GM10248 (cell line): ENCODE measurements at regions not wholly inside any gene's neighbourhood (a gene's known extent, or its start where the extent isn't known, plus 50 kb on each side); places are given as distances from the start of the nearest gene placed in this dataset.

Source experiments
- CTCF ChIA-PET: fragments of 300-600 bp; sonication (Branson Sonifier 250); formaldehyde crosslinking; extraction: SDS; loops from one replicate; lab custom pipeline; 2021; ENCODE audit warnings: antibody characterized with exemption; lab: Yijun Ruan, JAX
- POLR2A ChIA-PET: fragments of 350-650 bp; sonication (Branson Sonifier 250); formaldehyde crosslinking; extraction: SDS; loops from one replicate; lab custom pipeline; 2020; ENCODE audit warnings: antibody characterized with exemption; lab: Yijun Ruan, JAX
- DNase-seq: peaks from one replicate; pipeline ENCODE4 v3.0.0; 2012; ENCODE audit errors: extremely low spot score
- TF ChIP-seq, protein P1 (sequence below): IDR thresholded peaks from 2 replicates; pipeline ENCODE4 v1.5.1; 2012; ENCODE audit warnings: mild to moderate bottlenecking, low read depth; ENCODE audit errors: extremely low read depth, missing control alignments, control extremely low read depth

DNA sequence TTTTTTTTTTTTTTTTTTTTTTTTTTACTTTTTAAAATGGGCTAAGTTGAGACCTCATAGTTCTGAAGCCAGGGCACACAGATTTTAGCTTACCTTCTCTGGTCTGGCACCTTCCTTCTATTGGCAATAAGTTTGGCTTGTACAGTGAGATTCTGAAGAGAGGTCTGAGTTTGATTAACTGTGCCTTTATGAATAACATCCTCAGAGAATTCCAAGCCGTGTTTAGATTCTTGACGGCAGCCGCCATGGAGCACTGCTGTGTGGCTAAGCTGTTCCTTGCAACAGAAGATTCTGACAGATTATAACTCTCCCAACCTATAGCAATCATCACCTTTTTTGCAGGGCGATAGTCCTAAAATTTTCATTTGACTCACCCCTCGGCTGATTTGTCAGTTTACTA, 354.9 kb upstream of the FAR2 start:
- no peak for DNase-seq
- TF ChIP-seq, protein P1, sequence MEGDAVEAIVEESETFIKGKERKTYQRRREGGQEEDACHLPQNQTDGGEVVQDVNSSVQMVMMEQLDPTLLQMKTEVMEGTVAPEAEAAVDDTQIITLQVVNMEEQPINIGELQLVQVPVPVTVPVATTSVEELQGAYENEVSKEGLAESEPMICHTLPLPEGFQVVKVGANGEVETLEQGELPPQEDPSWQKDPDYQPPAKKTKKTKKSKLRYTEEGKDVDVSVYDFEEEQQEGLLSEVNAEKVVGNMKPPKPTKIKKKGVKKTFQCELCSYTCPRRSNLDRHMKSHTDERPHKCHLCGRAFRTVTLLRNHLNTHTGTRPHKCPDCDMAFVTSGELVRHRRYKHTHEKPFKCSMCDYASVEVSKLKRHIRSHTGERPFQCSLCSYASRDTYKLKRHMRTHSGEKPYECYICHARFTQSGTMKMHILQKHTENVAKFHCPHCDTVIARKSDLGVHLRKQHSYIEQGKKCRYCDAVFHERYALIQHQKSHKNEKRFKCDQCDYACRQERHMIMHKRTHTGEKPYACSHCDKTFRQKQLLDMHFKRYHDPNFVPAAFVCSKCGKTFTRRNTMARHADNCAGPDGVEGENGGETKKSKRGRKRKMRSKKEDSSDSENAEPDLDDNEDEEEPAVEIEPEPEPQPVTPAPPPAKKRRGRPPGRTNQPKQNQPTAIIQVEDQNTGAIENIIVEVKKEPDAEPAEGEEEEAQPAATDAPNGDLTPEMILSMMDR = no peak
- ChIA-PET CTCF (no interaction called here), POLR2A (no interaction called here)

DNA sequence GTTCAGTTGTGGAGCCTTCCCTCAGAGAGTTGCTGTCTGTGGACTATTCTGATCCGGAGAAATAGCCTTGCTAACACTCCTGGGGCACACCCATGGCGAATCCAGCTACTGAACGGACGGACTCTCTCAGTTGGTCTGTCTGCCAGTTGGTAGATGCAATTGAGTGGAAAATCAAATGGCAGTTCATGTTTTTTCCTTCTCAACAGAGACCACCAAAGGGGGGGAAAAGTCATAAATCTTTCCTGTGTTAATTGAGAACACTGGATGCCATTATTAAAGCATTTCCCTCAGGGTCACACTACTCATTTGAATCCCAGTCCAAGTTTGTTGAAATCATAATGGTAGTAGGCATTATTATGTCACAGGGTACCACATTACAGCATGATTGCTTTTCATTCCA, 354.3 kb upstream of the FAR2 start:
- TF ChIP-seq, protein P1 = no peak
- POLR2A ChIA-PET = no interaction called here
- no peak for DNase-seq
- CTCF ChIA-PET = no interaction called here

DNA sequence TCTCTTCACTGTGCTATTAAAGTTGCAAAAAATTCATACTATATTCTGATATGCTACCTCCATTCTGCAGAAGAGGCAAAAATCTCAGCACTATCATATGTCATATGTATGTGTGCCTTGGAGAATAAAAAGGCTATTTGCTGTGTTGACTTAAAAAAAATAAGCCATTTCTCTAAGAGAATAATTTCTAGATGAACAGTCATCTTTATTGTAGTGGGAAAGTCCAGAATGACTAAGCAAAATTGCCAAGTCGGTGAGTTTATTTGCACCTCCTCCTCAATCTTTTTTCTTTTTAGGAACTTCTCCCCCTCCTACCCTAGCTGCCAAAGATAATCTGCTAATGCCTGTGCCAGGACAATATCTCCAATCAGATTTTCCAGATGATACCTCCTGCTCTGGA, 353.8 kb upstream of the FAR2 start:
- POLR2A ChIA-PET = no interaction called here
- CTCF ChIA-PET = no interaction called here
- no peak for DNase-seq
- TF ChIP-seq, protein P1 = no peak

DNA sequence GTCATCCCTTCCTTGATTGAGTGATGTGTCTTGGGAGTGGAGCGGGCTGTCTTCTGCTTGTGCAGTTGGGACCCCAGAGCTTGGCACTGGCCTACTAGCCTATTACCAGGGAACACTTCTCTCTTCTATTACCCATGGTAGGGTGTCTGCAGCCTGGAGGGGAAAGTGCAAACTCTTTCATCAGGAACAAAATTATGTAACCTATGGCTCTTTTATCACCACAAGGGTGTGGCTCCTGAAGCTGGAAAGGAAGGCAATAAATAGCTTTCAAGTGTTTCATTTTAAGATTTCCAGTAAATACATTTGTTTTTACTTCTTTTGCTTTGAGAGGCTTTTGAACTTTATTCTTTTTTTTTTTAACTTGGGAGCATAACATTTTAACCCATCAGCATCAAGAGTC, 349.7 kb upstream of the FAR2 start:
- ChIA-PET POLR2A (no interaction called here), CTCF (interaction anchor here (1.1 kb wide), 1 partner anchor 67 kb away, joined by 3 read pairs; no protein-coding TSS in a partner anchor)
- TF ChIP-seq, protein P1 = no peak
- no peak for DNase-seq

DNA sequence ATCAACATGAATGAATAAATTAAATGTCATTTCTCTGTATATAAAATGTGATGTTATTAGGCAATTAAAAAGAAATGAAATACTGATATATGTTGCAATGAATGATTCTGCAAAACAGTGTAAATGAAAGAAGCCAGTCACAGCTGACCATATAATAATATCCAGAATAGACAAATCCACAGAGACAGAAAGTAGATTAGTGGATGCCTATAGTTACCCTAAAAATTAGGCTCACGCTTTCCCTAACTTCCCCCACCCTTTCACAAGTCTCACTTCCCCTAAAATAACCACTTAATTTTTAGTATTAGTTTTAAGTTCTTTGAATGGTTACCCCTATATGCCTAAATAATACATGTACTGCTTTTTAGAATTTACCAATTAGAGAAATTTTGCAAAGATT, 348.9 kb upstream of the FAR2 start:
- no peak for DNase-seq
- TF ChIP-seq, protein P1 = no peak
- ChIA-PET POLR2A (no interaction called here), CTCF (no interaction called here)

DNA sequence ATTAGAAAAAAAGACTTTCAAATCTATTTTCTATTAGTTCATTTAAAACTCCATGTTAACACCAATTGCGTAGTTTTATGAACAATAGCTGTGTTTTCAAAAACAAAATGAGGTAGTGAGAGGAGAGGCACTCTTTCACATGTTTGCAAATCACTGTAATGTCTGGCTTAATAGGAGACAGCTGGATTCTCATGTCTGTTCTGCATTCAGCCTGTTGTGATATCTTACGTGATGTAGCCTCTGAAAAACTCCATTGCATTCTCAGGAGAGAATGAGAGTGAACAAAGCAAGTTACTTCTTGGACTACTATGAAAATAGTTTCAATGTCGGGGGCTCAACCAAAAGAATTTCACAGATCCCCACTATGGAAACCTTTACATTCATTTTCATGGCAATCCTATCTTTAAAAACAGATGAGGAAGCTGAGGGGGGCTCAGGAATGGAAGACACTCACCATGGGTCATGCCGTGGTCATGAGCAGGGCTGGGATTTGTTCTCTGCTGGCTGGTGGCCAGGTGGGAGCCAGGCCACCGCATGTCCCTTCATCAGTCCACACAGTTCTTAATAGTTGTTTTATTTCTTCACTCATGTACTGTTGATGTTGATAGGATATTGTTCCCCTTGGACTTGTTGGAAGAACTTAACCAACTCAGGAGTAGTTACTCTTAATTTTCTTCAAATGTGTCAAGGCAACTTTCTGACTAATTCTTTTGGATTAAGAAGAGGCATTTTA, 346.2 kb upstream of the FAR2 start:
- no peak for DNase-seq
- ChIA-PET CTCF (interaction anchor here (0.7 to 1.9 kb wide), 3 partner anchors 11 to 70 kb away, joined by 3 to 6 read pairs (median 3); no protein-coding TSS in a partner anchor), POLR2A (no interaction called here)

More for the DNA sequence above, 346.2 kb upstream of the FAR2 start:
- TF ChIP-seq, protein P1 = no peak
